GM10266 (cell line): ENCODE measurements at regions not wholly inside any gene's neighbourhood (a gene's known extent, or its start where the extent isn't known, plus 50 kb on each side); places are given as distances from the start of the nearest gene placed in this dataset.

Experiments used
- DNase-seq: peaks from one replicate; pipeline ENCODE4 v3.0.0; 2012; ENCODE audit errors: extremely low spot score
- TF ChIP-seq, protein P1 (sequence below): IDR thresholded peaks from 2 replicates; pipeline ENCODE4 v1.5.1; 2012; ENCODE audit warnings: mild to moderate bottlenecking, low read depth; ENCODE audit not compliant: control insufficient read depth, insufficient read depth; ENCODE audit errors: missing control alignments

DNA sequence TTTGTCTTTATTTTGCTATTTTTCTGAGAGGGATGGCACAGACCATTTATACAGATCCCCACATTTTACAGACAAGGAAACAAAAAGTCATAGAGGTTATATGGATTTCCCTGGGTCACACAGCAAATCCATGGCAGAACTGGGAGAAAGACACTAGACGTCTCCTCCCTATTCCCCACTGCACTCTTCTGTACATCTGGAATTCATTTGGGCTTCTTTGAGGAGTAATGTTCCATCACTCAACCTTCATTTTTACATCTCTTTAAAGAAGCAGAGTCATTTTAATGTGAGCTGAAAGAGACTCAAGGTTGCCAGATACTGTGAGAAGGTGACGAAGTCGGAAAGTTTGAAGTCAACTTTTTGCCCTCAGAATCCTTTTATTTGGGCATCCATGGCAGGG lies 207.3 kb downstream of the OTOR start:
- DNase-seq: no peak
- TF ChIP-seq, protein P1, sequence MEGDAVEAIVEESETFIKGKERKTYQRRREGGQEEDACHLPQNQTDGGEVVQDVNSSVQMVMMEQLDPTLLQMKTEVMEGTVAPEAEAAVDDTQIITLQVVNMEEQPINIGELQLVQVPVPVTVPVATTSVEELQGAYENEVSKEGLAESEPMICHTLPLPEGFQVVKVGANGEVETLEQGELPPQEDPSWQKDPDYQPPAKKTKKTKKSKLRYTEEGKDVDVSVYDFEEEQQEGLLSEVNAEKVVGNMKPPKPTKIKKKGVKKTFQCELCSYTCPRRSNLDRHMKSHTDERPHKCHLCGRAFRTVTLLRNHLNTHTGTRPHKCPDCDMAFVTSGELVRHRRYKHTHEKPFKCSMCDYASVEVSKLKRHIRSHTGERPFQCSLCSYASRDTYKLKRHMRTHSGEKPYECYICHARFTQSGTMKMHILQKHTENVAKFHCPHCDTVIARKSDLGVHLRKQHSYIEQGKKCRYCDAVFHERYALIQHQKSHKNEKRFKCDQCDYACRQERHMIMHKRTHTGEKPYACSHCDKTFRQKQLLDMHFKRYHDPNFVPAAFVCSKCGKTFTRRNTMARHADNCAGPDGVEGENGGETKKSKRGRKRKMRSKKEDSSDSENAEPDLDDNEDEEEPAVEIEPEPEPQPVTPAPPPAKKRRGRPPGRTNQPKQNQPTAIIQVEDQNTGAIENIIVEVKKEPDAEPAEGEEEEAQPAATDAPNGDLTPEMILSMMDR: no peak

DNA sequence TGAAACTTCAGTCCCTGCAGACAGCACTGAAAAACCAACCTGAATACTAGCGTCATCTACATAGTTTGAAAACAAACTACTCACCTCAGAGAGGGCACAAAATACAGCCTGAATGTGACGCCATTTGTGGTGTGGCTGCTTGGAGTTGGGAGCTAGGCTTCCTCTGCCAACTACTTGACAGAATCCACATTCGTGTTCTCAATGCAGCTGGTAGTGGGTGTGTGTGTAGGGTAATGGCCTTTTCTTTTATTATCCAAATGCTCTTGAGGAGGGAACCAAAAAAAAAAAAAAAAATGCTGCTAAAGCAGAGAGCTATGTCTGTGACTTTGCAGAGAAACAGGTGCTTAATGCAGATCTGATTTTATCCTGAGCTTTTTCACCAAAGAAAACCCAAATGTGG lies 207.8 kb downstream of the OTOR start:
- no peak for DNase-seq
- TF ChIP-seq, protein P1: no peak

DNA sequence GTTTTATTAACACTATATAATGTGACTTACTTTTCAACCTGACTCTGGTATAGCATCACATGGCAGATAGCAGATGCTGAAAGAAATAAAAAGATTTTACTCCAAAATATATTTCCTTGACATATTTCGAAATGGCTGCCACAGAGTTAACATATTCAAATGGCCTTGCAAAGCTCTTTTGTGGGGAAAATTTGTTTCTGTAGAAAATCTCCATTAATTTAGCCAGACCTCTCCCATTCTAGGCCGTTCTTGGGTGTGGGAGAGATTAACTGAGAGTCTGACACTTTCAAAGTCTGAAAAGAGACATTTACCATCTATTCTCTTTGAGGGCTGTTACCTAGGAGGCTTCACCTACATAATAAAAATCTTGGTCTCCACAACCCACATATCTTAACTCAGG lies 217.2 kb downstream of the OTOR start:
- TF ChIP-seq, protein P1: no peak
- DNase-seq: no peak

DNA sequence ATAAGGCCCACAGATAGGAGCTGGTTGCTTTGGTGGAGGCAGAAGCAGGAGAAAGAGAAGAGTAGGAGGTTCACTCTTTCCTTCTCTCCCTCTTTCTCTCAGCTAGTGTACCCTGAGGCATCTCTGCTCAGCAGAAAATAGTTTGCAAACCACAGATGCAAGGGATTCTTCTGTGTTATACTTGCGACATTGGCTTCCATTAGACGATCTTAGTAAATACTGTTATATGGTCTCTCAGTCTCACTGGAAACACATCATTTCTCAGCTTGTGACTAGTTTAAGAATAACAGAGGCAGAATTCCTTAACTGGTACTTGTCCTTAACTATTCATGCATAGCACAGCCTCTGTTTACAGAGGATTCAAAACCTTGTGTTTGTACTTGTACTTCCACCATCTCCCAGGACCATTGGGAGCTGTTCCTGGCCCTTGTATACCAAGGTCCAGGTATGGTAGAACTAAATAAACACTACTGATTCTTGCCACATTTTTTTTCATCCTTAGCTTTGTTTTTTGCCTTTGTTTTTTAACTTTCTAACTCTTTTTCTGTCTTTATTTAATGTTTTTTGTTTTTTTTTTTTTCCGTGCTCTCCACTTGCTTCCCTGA lies 218.2 kb downstream of the OTOR start:
- DNase-seq: no peak
- TF ChIP-seq, protein P1: no peak

DNA sequence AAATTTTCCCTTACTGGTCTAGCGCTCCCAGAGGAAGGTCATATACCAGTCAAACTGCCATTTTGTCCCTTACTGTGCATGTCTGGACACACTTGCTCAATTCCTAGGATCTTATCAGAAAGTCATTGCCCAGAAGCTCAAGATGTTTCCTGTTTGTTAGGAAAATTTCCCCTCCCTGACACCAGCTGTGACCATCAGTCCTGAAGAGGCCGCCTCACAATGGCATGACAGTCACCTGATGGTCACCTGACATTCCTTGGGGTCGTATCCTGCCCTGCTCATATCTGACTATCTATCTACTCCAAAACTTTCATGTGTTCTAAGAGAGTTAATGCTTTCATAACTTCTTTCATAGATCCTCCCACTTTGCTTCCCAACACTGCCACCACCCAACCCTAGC lies 219.9 kb downstream of the OTOR start:
- TF ChIP-seq, protein P1: no peak
- DNase-seq: no peak

DNA sequence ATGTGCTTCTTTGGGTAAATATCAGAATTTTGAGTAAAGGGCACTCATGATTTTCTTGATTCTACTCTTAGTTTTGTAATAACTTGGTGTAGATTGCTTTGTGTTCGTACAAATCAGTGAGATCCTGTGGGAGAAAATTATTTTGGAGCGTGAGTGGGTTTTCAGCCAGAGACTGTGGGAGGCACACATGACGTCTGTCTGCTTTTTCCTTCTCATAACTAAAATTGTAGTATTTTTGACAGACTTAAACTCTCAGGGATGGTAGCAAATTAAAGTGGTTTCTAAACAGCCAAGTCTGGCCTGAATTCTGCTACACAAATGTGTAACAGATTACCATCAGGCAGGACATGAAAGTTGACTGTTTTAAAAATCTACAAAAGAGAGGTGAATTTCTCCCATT lies 222.6 kb downstream of the OTOR start:
- DNase-seq: no peak
- TF ChIP-seq, protein P1: no peak

DNA sequence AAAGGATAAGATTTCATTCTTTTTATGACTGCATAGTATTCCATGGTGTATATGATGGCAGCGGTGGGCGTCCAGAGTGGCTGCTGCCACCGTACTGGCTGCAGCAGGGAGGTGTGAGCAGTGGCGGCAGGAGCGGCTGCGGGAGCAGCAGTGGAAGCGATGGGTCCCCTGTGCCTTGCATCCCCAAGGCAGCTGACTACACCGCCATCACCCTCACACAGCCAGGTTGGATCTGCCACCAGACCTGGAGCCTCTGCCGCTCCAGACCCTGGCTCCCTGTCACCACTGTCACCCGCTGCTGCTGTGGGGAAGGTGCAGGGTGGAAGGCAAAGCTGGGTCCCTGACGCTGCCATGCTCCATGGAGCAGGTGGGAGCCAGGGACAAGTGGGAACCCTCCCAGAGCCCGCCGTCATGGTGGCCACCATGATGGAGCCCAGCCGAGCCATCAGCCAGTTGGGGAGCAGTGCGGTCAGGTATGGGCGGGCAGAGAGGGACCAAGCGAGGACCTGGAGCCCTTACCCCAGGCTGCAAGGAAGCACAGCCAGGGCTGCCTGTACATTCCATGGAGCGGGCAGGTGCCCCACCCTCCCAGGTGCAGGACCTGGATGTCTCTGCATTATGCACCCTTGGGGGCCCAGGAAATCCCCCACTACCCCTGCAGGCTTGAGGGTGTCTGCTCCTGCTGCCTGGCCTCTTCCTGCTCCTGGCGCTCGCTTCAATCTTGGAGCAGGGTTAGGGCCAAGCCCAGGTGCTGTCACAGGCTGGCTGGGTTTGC lies 226.1 kb downstream of the OTOR start:
- TF ChIP-seq, protein P1: no peak
- no peak for DNase-seq
